ENCODE measurements at regions not wholly inside any gene's neighbourhood (a gene's known extent, or its start where the extent isn't known, plus 50 kb on each side); places are given as distances from the start of the nearest gene placed in this dataset.

DNA sequence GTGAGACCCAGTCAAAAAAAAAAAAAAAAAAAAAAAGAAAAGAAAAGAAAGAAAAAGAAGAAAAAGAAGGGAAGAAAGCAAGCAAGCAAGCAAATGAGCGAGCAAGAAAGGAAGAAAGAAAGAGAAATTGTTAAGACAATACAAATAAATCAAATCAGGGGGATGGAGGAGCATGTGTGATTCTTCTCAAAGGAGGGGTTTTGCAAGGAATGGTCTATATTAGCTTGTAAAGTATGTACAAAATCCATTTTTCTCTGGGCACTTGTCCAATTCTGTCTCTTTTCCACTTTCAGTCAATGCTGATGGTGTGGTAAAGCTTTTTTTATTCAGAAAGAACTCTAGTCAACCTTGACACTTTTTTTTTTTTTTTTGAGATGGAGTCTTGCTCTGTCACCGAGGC is 133.7 kb upstream of the TNFAIP3 start:
- TF ChIP-seq CTCF (IDR thresholded peaks at IDR 0.05) (no peak), POLR2A (IDR thresholded peaks at IDR 0.05) (no peak), POLR2AphosphoS5 (IDR thresholded peaks at IDR 0.05) (no peak)
